ENCODE measurements at regions not wholly inside any gene's neighbourhood (a gene's known extent, or its start where the extent isn't known, plus 50 kb on each side); places are given as distances from the start of the nearest gene placed in this dataset.
A peak's percentile ranks its signal among the peaks of the same experiment; 100 is the strongest.

GRCh38 chr15:36506733-36507356 is 72.6 kb upstream of the CDIN1 start (continued):
- TF ChIP-seq UBTF (CRISPR knock-in tag; IDR thresholded peaks at IDR 0.05) = no peak
- TF ChIP-seq, protein P1, sequence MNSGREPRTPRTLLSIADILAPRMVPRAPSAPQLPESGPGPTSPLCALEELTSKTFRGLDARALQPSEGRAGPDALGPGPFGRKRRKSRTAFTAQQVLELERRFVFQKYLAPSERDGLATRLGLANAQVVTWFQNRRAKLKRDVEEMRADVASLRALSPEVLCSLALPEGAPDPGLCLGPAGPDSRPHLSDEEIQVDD (CRISPR knock-in tag; IDR thresholded peaks at IDR 0.05; ENCODE audit: borderline replicate concordance) = no peak
- TF ChIP-seq LRRFIP1 (CRISPR knock-in tag; conservative IDR thresholded peaks at IDR 0.05) = no peak
- no peak for TF ChIP-seq ZNF780A (CRISPR knock-in tag; IDR thresholded peaks at IDR 0.05)
- no peak for TF ChIP-seq MTA3 (CRISPR knock-in tag; IDR thresholded peaks at IDR 0.05)
- TF ChIP-seq KDM4B (CRISPR knock-in tag; IDR thresholded peaks at IDR 0.05) = peak; percentile 53; the same call in 1 of the 2 replicates
- TF ChIP-seq SALL1 (CRISPR knock-in tag; IDR thresholded peaks at IDR 0.05) = peak; percentile 77; the same call in 1 of the 2 replicates
- TF ChIP-seq ATAD3A (CRISPR knock-in tag; IDR thresholded peaks at IDR 0.05) = no peak
- 0 out of 2 replicates have a peak, but pooled peaks have one; percentile 39 for TF ChIP-seq ZNF607 (CRISPR knock-in tag; IDR thresholded peaks at IDR 0.05; ENCODE audit: borderline replicate concordance)
- no peak for TF ChIP-seq ZNF224 (CRISPR knock-in tag; IDR thresholded peaks at IDR 0.05)
- TF ChIP-seq POLR2A (IDR thresholded peaks at IDR 0.05; ENCODE audit: insufficient read depth in 1 of 2, low read depth in 2 of 2, low read length in 2 of 2) = no peak
- no peak for TF ChIP-seq ZSCAN20 (CRISPR knock-in tag; IDR thresholded peaks at IDR 0.05; ENCODE audit: borderline replicate concordance)
- TF ChIP-seq, protein P2, sequence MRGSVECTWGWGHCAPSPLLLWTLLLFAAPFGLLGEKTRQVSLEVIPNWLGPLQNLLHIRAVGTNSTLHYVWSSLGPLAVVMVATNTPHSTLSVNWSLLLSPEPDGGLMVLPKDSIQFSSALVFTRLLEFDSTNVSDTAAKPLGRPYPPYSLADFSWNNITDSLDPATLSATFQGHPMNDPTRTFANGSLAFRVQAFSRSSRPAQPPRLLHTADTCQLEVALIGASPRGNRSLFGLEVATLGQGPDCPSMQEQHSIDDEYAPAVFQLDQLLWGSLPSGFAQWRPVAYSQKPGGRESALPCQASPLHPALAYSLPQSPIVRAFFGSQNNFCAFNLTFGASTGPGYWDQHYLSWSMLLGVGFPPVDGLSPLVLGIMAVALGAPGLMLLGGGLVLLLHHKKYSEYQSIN (CRISPR knock-in tag; IDR thresholded peaks at IDR 0.05; ENCODE audit: borderline replicate concordance) = no peak
- TF ChIP-seq ZMYM4 (CRISPR knock-in tag; IDR thresholded peaks at IDR 0.05) = peak; percentile 49; the same call in 1 of the 2 replicates
- TF ChIP-seq, protein P3, sequence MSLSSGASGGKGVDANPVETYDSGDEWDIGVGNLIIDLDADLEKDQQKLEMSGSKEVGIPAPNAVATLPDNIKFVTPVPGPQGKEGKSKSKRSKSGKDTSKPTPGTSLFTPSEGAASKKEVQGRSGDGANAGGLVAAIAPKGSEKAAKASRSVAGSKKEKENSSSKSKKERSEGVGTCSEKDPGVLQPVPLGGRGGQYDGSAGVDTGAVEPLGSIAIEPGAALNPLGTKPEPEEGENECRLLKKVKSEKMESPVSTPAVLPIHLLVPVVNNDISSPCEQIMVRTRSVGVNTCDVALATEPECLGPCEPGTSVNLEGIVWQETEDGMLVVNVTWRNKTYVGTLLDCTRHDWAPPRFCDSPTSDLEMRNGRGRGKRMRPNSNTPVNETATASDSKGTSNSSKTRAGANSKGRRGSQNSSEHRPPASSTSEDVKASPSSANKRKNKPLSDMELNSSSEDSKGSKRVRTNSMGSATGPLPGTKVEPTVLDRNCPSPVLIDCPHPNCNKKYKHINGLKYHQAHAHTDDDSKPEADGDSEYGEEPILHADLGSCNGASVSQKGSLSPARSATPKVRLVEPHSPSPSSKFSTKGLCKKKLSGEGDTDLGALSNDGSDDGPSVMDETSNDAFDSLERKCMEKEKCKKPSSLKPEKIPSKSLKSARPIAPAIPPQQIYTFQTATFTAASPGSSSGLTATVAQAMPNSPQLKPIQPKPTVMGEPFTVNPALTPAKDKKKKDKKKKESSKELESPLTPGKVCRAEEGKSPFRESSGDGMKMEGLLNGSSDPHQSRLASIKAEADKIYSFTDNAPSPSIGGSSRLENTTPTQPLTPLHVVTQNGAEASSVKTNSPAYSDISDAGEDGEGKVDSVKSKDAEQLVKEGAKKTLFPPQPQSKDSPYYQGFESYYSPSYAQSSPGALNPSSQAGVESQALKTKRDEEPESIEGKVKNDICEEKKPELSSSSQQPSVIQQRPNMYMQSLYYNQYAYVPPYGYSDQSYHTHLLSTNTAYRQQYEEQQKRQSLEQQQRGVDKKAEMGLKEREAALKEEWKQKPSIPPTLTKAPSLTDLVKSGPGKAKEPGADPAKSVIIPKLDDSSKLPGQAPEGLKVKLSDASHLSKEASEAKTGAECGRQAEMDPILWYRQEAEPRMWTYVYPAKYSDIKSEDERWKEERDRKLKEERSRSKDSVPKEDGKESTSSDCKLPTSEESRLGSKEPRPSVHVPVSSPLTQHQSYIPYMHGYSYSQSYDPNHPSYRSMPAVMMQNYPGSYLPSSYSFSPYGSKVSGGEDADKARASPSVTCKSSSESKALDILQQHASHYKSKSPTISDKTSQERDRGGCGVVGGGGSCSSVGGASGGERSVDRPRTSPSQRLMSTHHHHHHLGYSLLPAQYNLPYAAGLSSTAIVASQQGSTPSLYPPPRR (CRISPR knock-in tag; IDR thresholded peaks at IDR 0.05; ENCODE audit: borderline replicate concordance) = peak; percentile 100
- TF ChIP-seq KLF15 (CRISPR knock-in tag; IDR thresholded peaks at IDR 0.05; ENCODE audit: borderline replicate concordance) = no peak
- peak; percentile 83; the same call in 1 of the 2 replicates for TF ChIP-seq CBX2 (IDR thresholded peaks at IDR 0.05; ENCODE audit: low read depth, low read length)
- TF ChIP-seq CBX2 (CRISPR knock-in tag; IDR thresholded peaks at IDR 0.05; ENCODE audit: low read depth) = no peak; the same call in 1 of the 2 replicates

Measured in HepG2 (cell line).